Erythroblast (primary cell): ENCODE measurements at regions not wholly inside any gene's neighbourhood (a gene's known extent, or its start where the extent isn't known, plus 50 kb on each side); places are given as distances from the start of the nearest gene placed in this dataset.

Experiments
- GATA1 ChIP-seq: IDR thresholded peaks from 2 replicates; pipeline ENCODE4 v1.6.1; 2011; ENCODE audit warnings: low read depth, mild to moderate bottlenecking, control low read depth, low read length, moderate library complexity
- POLR2A ChIP-seq: IDR thresholded peaks from 2 replicates; pipeline ENCODE4 v1.6.1; 2011; ENCODE audit warnings: mild to moderate bottlenecking, low read length

DNA sequence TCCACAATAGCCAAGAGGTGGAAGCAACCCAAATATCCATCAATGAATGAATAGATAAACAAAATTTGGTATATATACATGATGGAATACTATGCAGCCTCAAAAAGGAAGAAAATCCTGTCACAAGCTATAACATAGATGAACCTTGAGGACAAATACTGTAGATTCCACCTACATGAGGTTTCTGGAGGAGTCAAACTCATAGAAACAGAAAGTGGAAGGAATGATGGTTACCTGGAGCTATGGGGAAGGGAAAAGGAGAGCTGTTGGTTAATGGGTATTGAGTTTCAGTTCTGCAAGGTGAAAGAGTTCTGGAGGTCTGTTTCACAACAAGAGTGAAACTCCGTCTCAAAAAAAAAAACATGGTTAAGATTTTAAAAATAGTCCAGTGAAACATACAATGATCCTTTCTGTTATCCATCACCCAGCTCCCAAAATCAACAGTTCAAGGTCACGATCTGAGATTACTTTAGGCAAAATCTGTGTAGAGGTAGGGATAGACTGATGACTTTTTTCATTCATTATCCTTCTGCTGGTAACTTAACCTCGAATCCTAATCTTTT lies 80.8 kb upstream of the HNRNPU start:
- TF ChIP-seq POLR2A (no peak), GATA1 (no peak)
